ENCODE measurements at regions not wholly inside any gene's neighbourhood (a gene's known extent, or its start where the extent isn't known, plus 50 kb on each side); places are given as distances from the start of the nearest gene placed in this dataset.

- TF ChIP-seq CTCF (IDR thresholded peaks at IDR 0.05) (no peak), POLR2A (IDR thresholded peaks at IDR 0.05) (no peak)
Observed at GRCh38 chr5:157924490-157924889, 65.5 kb upstream of the CLINT1 start.

Data from lower leg skin (tissue), 3 donors.